ENCODE measurements at regions not wholly inside any gene's neighbourhood (a gene's known extent, or its start where the extent isn't known, plus 50 kb on each side); places are given as distances from the start of the nearest gene placed in this dataset.

DNA sequence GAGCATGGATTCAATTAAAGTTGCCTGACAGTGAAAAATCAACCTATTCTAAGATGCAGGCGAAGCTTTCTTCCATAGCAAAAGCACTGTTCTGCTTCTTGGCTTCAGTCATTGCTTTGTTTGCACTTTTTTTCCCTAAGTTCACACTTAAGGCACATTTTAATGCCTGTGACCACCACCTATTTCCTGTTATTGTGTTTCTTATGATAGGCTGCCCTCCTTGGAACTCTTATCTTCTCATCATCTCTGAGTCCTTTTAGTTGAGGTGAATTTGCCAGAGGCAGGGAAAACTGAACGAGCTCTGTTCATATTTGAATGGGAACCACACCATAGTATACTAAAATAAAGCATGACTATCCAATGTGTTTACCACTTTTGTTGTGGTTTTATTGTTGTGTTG lies 119.8 kb downstream of the SPCS3 start:
- TF ChIP-seq, protein P1, sequence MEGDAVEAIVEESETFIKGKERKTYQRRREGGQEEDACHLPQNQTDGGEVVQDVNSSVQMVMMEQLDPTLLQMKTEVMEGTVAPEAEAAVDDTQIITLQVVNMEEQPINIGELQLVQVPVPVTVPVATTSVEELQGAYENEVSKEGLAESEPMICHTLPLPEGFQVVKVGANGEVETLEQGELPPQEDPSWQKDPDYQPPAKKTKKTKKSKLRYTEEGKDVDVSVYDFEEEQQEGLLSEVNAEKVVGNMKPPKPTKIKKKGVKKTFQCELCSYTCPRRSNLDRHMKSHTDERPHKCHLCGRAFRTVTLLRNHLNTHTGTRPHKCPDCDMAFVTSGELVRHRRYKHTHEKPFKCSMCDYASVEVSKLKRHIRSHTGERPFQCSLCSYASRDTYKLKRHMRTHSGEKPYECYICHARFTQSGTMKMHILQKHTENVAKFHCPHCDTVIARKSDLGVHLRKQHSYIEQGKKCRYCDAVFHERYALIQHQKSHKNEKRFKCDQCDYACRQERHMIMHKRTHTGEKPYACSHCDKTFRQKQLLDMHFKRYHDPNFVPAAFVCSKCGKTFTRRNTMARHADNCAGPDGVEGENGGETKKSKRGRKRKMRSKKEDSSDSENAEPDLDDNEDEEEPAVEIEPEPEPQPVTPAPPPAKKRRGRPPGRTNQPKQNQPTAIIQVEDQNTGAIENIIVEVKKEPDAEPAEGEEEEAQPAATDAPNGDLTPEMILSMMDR (IDR thresholded peaks at IDR 0.05; ENCODE audit: control insufficient read depth, insufficient read depth, low read depth, low read length, missing control alignments) = no peak
- H3K4me3 ChIP-seq (ENCODE audit: control insufficient read depth, low read depth, low read length) = no peak overlapping the region
- no peak for DNase-seq (ENCODE audit: low read depth)

DNA sequence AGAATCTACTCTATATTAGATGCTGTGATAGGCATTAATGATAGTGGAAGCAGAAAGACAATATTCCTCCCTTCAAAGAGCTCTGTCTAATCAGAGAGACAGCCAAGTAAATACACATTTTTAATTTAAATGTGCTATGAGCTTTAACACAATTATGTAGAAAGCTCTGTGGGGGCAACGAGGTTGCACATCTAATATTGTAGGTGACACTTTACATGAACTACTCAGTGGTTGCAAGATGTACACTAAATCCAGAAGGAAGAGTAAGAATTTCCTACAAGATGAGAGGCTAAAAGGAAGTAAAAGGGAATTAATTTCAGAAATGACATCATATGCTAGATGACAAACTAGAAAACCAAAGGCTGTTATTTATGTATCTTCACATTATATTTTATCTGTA lies 120.9 kb downstream of the SPCS3 start:
- H3K4me3 ChIP-seq (ENCODE audit: control insufficient read depth, low read depth, low read length) = no peak overlapping the region
- no peak for DNase-seq (ENCODE audit: low read depth)
- TF ChIP-seq, protein P1 (IDR thresholded peaks at IDR 0.05; ENCODE audit: control insufficient read depth, insufficient read depth, low read depth, low read length, missing control alignments) = no peak

DNA sequence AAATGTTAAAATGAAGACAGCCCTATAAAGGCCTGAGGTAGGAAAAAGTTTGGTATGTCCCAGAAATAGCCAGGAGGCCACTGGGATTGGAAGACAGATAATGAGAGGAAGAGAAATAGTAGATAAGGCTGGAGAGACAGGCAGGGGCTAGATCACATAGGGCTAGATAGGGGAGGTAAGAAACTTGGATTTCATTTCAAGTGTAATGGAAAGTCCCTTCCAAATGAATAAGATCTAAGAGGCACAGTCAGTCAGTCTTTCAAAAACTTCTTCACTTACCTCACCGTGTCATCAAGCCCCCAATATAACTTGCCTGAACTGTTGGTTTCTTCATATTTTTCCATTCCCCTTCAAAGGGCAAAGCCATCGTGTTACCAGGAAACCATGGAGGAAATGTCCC lies 121.8 kb downstream of the SPCS3 start:
- DNase-seq (ENCODE audit: low read depth) = no peak
- no peak overlapping the region for H3K4me3 ChIP-seq (ENCODE audit: control insufficient read depth, low read depth, low read length)
- TF ChIP-seq, protein P1 (IDR thresholded peaks at IDR 0.05; ENCODE audit: control insufficient read depth, insufficient read depth, low read depth, low read length, missing control alignments) = no peak

DNA sequence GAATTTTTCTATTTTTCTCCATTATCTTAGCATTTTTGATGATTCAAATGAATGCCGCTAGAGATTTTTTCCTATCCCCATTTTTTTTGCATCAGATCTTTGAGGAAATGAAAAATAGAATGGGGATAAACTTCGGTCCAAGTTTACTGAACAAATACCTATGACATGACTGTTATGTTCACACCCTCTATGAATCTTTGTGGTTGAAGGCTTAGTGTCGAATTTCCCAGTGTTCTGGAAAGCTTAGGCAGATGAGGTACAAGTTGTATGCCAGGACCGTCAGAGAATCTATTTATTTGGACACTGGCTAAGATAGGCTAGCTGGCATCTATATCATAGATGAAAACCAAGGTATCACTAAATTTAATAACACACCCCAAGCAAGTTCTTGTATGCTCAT lies 123.4 kb downstream of the SPCS3 start:
- no peak overlapping the region for H3K4me3 ChIP-seq (ENCODE audit: control insufficient read depth, low read depth, low read length)
- peak; percentile 93 for DNase-seq (ENCODE audit: low read depth)
- TF ChIP-seq, protein P1 (IDR thresholded peaks at IDR 0.05; ENCODE audit: control insufficient read depth, insufficient read depth, low read depth, low read length, missing control alignments) = no peak

DNA sequence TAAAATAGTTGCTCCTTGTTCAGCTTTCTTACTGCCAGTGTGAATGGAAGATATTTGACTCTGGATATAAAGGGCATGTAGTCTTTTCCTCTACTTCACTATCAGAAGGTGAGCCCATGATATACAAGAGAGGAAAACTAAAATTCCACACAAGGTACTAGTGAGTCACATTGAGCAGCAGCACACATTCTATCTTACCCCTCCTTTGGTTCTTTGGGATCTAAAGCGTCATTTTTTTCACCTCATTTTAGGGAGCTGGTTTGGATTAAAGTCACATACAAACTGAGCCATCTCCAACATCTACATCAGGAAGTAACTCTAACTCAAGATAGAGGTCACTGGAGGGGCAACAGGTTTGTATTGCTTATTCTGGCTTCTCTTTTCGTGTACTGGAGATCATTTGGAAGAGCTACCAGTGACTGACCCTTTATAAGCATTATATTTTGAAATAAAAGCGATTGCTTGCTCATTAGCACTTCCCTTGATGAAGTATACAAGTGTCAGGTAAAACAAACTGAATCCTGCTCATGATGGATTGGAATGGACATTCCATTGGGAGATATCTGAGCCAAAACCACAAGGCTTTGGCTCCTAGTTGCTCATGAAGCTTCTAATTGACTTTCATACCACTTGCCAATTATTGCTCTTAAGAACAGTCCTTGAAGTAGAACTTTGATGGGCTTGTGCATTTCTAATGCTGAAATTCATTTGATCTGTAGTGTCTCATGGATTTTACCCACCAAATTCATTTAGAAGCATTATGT lies 124.1 kb downstream of the SPCS3 start:
- DNase-seq (ENCODE audit: low read depth) = peak; percentile 11
- TF ChIP-seq, protein P1 (IDR thresholded peaks at IDR 0.05; ENCODE audit: control insufficient read depth, insufficient read depth, low read depth, low read length, missing control alignments) = no peak
- H3K4me3 ChIP-seq (ENCODE audit: control insufficient read depth, low read depth, low read length) = no peak overlapping the region

DNA sequence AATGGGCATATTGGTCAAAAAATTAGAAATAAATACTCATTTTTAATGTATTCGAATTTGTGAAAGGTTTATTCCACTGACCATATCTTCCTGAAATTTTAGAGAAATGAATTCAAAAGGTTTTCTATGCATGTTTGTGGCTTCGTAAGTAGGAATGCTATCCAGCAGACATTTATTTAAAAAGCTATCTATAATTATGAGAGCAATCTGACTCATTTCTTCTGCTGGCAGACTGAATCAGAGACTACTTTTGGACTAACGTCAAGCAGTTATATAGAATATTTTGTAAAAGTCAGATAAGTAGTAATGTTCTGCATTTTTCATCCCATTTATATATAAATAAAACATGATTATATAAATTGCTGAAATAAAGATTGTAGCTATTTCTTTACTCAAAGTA lies 125.0 kb downstream of the SPCS3 start:
- peak; percentile 57 for DNase-seq (ENCODE audit: low read depth)
- no peak overlapping the region for H3K4me3 ChIP-seq (ENCODE audit: control insufficient read depth, low read depth, low read length)
- TF ChIP-seq, protein P1 (IDR thresholded peaks at IDR 0.05; ENCODE audit: control insufficient read depth, insufficient read depth, low read depth, low read length, missing control alignments) = no peak
